ENCODE measurements at regions not wholly inside any gene's neighbourhood (a gene's known extent, or its start where the extent isn't known, plus 50 kb on each side); places are given as distances from the start of the nearest gene placed in this dataset.

DNA sequence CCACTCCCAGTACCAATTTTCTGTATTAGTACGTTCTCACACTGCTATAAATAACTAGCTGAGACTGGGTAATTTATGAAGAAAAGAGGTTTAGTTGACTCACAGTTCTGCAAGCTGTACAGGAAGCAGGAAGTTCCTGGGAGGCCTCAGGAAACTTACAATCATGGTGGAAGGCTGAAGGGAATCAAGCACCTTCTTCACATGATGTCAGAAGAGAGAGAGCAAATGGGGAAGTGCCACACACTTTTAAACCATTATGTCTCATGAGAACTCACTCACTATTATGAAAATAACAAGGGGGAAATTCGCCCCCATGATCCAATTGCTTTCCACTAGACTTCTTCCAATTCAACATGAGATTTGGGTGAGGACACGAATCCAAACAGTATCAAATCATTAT lies 271.4 kb downstream of the ETS1 start:
- Histone ChIP-seq H3K4me1 (ENCODE audit: insufficient read depth, insufficient read length) (no peaks in the 10 kb centered on the region), H3K9me3 (ENCODE audit: insufficient read depth, low read length) (peaks cover 12% of the 10 kb centered on the region; the same call in 1 of the 2 replicates), H3K36me3 (ENCODE audit: insufficient read depth, insufficient read length, low read length) (no peaks in the 10 kb centered on the region), H3K4me3 (ENCODE audit: insufficient read length, low read depth) (no peak overlapping the region), H3K9ac (ENCODE audit: insufficient read length, low read depth) (no peak overlapping the region), H3K27me3 (ENCODE audit: insufficient read depth, insufficient read length) (no peaks in the 10 kb centered on the region)
- DNase-seq (ENCODE audit: low read depth, low spot score) = no peak
- TF ChIP-seq ZNF274 (IDR thresholded peaks at IDR 0.05; ENCODE audit: low read depth, low read length) = no peak

DNA sequence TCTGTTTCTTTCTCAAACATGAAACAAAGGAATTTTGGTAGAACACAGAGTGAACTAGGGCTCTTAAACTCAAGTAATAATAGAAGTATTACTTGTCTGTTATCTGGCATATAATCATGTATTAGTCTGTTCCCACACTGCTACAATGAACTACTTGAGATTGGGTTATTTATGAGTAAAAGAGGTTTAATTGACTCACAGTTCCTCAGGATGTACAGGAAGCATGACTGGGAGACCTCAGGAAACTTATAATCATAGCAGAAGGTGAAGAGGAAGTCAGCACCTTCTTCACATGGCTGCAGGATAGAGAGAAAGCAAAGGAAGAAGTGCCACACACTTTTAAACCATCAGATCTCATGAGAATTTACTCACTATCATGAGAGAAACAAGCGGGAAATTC lies 273.4 kb downstream of the ETS1 start:
- no peaks in the 10 kb centered on the region for H3K27me3 ChIP-seq (ENCODE audit: insufficient read depth, insufficient read length)
- H3K4me3 ChIP-seq (ENCODE audit: insufficient read length, low read depth) = no peak overlapping the region
- peaks cover 12% of the 10 kb centered on the region; the same call in 1 of the 2 replicates for H3K9me3 ChIP-seq (ENCODE audit: insufficient read depth, low read length)
- no peaks in the 10 kb centered on the region for H3K36me3 ChIP-seq (ENCODE audit: insufficient read depth, insufficient read length, low read length)
- H3K4me1 ChIP-seq (ENCODE audit: insufficient read depth, insufficient read length) = no peaks in the 10 kb centered on the region
- no peak for DNase-seq (ENCODE audit: low read depth, low spot score)
- TF ChIP-seq YY1 (IDR thresholded peaks at IDR 0.05; ENCODE audit: insufficient read depth, insufficient read length) (no peak), SUZ12 (IDR thresholded peaks at IDR 0.05; ENCODE audit: extremely low read depth, insufficient read depth, insufficient read length) (no peak)
- no peak overlapping the region for H3K9ac ChIP-seq (ENCODE audit: insufficient read length, low read depth)

DNA sequence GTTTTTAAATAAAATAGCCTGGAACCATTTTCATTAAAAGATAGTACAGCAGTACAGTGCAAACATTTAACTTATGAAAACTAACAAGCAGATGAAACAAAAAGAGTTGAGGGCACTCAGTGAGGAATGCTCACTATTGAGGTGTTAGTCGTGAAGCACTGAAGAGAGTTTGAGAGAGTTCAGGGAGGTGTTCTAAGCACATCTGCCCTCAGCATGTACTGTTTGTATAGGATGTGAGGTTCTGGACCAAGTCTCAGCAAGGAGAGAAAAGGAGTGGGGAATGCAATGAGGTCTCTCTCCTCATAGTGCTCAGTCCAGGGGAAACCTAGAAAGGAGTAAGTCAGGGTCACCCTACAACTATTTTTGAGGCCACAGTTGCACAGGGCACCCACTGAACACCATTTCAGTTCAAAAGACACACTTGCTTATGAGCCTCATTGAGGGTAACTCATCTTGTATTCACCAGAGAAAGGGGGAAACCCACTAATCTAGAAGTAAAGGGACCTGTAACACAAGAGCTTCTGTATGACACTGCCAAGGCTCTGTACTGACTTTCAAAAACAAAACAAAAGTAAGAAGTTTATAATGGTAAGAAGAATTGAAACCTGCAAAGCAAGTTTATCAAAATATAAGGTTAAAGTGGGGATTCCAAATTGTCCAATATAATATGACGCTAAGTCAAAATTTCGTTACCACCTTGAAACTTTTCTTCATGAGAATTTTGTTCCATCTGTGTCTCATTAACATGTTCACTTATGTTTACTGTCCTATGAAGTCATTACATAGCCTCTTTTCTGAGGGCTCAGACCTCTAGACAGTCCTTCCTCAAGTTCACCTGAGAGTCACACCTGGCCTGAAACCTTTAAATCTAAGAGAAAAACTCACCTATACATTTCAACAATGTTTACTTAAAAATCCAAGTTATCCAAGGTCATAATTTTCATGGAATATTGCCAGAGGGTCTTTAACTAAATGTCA lies 275.3 kb downstream of the ETS1 start:
- TF ChIP-seq SUZ12 (IDR thresholded peaks at IDR 0.05; ENCODE audit: extremely low read depth, insufficient read depth, insufficient read length) (no peak), ZNF274 (IDR thresholded peaks at IDR 0.05; ENCODE audit: low read depth, low read length) (no peak), YY1 (IDR thresholded peaks at IDR 0.05; ENCODE audit: insufficient read depth, insufficient read length) (no peak)
- Histone ChIP-seq H3K27me3 (ENCODE audit: insufficient read depth, insufficient read length) (no peaks in the 10 kb centered on the region), H3K36me3 (ENCODE audit: insufficient read depth, insufficient read length, low read length) (no peaks in the 10 kb centered on the region), H3K9ac (ENCODE audit: insufficient read length, low read depth) (no peak overlapping the region), H3K4me1 (ENCODE audit: insufficient read depth, insufficient read length) (no peaks in the 10 kb centered on the region), H3K4me3 (ENCODE audit: insufficient read length, low read depth) (no peak overlapping the region), H3K9me3 (ENCODE audit: insufficient read depth, low read length) (peaks cover 12% of the 10 kb centered on the region; the same call in 1 of the 2 replicates)
- DNase-seq (ENCODE audit: low read depth, low spot score) = no peak

DNA sequence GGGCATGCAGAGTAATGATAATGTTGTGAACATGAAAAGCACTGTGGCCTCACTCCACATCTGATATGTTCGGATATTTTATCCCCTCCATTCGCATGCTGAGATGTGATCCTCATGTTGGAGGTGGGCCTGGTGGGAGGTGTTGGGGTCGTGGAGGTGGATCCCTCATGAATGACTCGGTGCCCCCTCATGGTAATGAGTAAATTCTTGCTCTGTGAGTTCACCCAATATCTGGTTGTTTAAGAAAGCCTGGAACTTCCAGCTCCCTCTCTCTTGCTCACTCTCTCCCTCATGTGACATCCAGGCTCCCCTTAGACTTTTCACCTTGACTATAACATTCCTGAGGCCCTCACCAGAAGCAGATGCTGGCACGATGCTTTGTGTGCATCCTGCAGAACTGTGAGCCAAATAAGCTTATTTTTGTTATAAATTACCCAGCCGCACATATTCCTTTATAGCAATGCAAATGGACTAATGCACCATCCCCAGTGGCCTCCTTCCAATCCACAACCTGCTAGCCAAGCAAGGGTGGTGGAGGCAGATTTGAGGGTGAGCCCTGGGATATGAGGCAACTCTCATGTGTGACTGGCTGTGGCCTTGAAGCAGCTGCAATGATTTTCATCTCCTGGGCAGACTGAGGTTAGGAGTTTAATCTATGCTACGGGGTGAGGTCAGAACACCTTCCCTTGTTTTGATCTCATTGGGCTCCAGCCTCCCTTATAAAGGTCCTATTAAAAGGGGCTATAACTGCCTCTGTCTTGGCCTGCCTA lies 276.5 kb downstream of the ETS1 start:
- no peaks in the 10 kb centered on the region for H3K4me1 ChIP-seq (ENCODE audit: insufficient read depth, insufficient read length)
- no peak for TF ChIP-seq SUZ12 (IDR thresholded peaks at IDR 0.05; ENCODE audit: extremely low read depth, insufficient read depth, insufficient read length)
- TF ChIP-seq YY1 (IDR thresholded peaks at IDR 0.05; ENCODE audit: insufficient read depth, insufficient read length) = no peak
- TF ChIP-seq ZNF274 (IDR thresholded peaks at IDR 0.05; ENCODE audit: low read depth, low read length) = no peak

DNA sequence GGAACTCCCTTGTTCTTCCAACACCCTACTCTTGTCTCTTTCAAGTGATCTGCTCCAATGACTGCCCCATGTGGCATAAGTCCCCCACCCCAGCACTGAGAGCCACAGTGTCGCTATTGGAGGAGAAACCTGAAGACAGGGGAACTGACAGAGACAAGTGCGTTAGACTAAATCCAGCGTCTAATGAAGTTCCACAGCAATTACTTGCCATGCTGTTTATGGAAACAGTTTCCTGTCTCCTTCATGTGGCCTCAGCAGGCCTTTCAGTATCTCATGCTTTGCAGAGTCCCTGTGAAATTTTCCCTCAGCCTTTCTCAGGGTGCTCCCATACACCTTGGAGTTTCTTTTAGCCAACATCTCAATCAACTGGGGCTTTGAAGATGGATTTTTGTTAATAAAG lies 277.4 kb downstream of the ETS1 start:
- no peaks in the 10 kb centered on the region for H3K4me1 ChIP-seq (ENCODE audit: insufficient read depth, insufficient read length)
- peaks cover 8% of the 10 kb centered on the region; the same call in 1 of the 2 replicates for H3K9me3 ChIP-seq (ENCODE audit: insufficient read depth, low read length)
- TF ChIP-seq ZNF274 (IDR thresholded peaks at IDR 0.05; ENCODE audit: low read depth, low read length) = no peak
- DNase-seq (ENCODE audit: low read depth, low spot score) = no peak
- no peak overlapping the region for H3K4me3 ChIP-seq (ENCODE audit: insufficient read length, low read depth)
- H3K9ac ChIP-seq (ENCODE audit: insufficient read length, low read depth) = no peak overlapping the region
- H3K36me3 ChIP-seq (ENCODE audit: insufficient read depth, insufficient read length, low read length) = no peaks in the 10 kb centered on the region
- H3K27me3 ChIP-seq (ENCODE audit: insufficient read depth, insufficient read length) = no peaks in the 10 kb centered on the region

More for the DNA sequence above, 276.5 kb downstream of the ETS1 start:
- no peaks in the 10 kb centered on the region for H3K27me3 ChIP-seq (ENCODE audit: insufficient read depth, insufficient read length)
- no peak overlapping the region for H3K4me3 ChIP-seq (ENCODE audit: insufficient read length, low read depth)
- peaks cover 12% of the 10 kb centered on the region; the same call in 1 of the 2 replicates for H3K9me3 ChIP-seq (ENCODE audit: insufficient read depth, low read length)
- H3K9ac ChIP-seq (ENCODE audit: insufficient read length, low read depth) = no peak overlapping the region
- DNase-seq (ENCODE audit: low read depth, low spot score) = no peak
- no peaks in the 10 kb centered on the region for H3K36me3 ChIP-seq (ENCODE audit: insufficient read depth, insufficient read length, low read length)

DNA sequence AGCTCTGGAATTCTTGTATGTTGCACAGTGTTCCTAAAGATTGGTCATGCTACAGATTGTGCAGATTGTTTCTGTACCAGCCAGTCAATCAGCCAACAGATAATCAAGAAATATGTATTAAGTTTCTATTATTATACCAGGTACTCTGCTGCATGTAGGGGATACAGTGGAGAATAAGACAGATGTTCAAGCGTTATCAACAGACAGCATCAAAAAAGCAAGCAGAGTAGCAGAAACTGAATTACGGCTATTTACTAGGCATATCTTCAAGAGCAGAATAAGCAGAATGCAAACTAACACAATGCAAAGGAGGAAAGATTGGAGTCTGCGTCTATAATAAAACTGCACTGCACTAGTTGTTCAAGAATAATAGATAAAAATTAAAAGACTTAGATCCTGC lies 278.6 kb downstream of the ETS1 start:
- no peaks in the 10 kb centered on the region for H3K9me3 ChIP-seq (ENCODE audit: insufficient read depth, low read length)
- DNase-seq (ENCODE audit: low read depth, low spot score) = no peak
- no peak for TF ChIP-seq ZNF274 (IDR thresholded peaks at IDR 0.05; ENCODE audit: low read depth, low read length)
- no peak overlapping the region for H3K9ac ChIP-seq (ENCODE audit: insufficient read length, low read depth)
- H3K4me1 ChIP-seq (ENCODE audit: insufficient read depth, insufficient read length) = no peaks in the 10 kb centered on the region
- no peaks in the 10 kb centered on the region for H3K36me3 ChIP-seq (ENCODE audit: insufficient read depth, insufficient read length, low read length)
- H3K4me3 ChIP-seq (ENCODE audit: insufficient read length, low read depth) = no peak overlapping the region
- no peaks in the 10 kb centered on the region for H3K27me3 ChIP-seq (ENCODE audit: insufficient read depth, insufficient read length)

DNA sequence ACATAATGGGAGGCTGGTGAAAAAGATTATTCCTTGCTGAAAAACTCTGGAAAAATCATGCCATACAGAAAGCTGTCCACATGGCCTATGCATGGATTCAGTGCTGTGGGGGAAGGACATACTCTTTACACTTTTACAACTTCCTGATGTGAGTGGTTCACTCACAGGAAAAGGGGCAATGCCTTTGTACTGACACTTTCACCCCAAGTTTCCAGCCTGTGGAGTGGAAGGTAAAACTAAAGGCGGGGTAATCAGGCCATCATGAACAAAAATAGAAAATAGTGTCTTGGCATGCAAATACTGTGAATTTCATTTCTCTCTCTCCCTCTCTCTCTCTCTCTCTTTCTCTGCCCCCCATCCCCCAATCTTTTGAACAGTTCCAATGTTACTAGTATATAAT lies 281.8 kb downstream of the ETS1 start:
- Histone ChIP-seq H3K4me1 (ENCODE audit: insufficient read depth, insufficient read length) (no peaks in the 10 kb centered on the region), H3K4me3 (ENCODE audit: insufficient read length, low read depth) (no peak overlapping the region), H3K9me3 (ENCODE audit: insufficient read depth, low read length) (no peaks in the 10 kb centered on the region), H3K36me3 (ENCODE audit: insufficient read depth, insufficient read length, low read length) (no peaks in the 10 kb centered on the region), H3K9ac (ENCODE audit: insufficient read length, low read depth) (no peak overlapping the region), H3K27me3 (ENCODE audit: insufficient read depth, insufficient read length) (no peaks in the 10 kb centered on the region)
- DNase-seq (ENCODE audit: low read depth, low spot score) = no peak
- no peak for TF ChIP-seq SUZ12 (IDR thresholded peaks at IDR 0.05; ENCODE audit: extremely low read depth, insufficient read depth, insufficient read length)
- TF ChIP-seq YY1 (IDR thresholded peaks at IDR 0.05; ENCODE audit: insufficient read depth, insufficient read length) = no peak
- TF ChIP-seq ZNF274 (IDR thresholded peaks at IDR 0.05; ENCODE audit: low read depth, low read length) = no peak
